Gastrocnemius medialis (tissue), 4 donors: ENCODE measurements at regions not wholly inside any gene's neighbourhood (a gene's known extent, or its start where the extent isn't known, plus 50 kb on each side); places are given as distances from the start of the nearest gene placed in this dataset.
A peak's percentile ranks its signal among the peaks of the same experiment; 100 is the strongest.
"Not testable (repeated sequence)": the region's sequence is repeated elsewhere in the genome, so short reads cannot be mapped to it uniquely, and the experiment has no call there.

ENCODE experiments used
- ATAC-seq, 2 donors: fragments of 150-250 bp; one replicate each; pipeline ENCODE4 v1.9.1; 2016
- DNase-seq, 2 donors: peaks; one replicate each; pipeline ENCODE4 v3.0.0-alpha.2; 2019
- H3K27ac ChIP-seq, 4 donors: fragments of 200-600 bp; sonication (generic); 1 replicate in 1 of 4; 2 replicates in 3 of 4; pipeline ENCODE4 v1.5.1; 2016 to 2018; ENCODE audit warnings: mild to moderate bottlenecking in 2 of 4, moderate library complexity in 1 of 4
- H3K27me3 ChIP-seq, 3 donors: fragments of 200-600 bp; sonication (generic) in 2 of 3; 1 replicate in 1 of 3; 2 replicates in 2 of 3; pipeline versions ENCODE4 v1.5.1 to v1.6.0; 2016 to 2019; ENCODE audit warnings: mild to moderate bottlenecking in 1 of 3, moderate library complexity in 1 of 3
- H3K36me3 ChIP-seq, 2 donors: fragments of 200-600 bp; sonication (generic) in 1 of 2; one replicate each; pipeline ENCODE4 v1.5.1; 2017 to 2018
- H3K4me1 ChIP-seq, 2 donors: fragments of 200-600 bp; sonication (generic) in 1 of 2; one replicate each; pipeline ENCODE4 v1.5.1; 2016 to 2017; ENCODE audit warnings: mild to moderate bottlenecking in 2 of 2
- H3K4me3 ChIP-seq, 4 donors: fragments of 200-600 bp; sonication (generic) in 3 of 4; 1 replicate in 1 of 4; 2 replicates in 3 of 4; pipeline ENCODE4 v1.5.1; 2016 to 2019; ENCODE audit warnings: mild to moderate bottlenecking in 2 of 4
- H3K9me3 ChIP-seq, 3 donors: fragments of 200-600 bp; sonication (generic) in 2 of 3; 1 replicate in 1 of 3; 2 replicates in 2 of 3; pipeline ENCODE4 v1.5.1; 2016 to 2019
- CTCF ChIP-seq, 5 experiments: fragments of 450-650 bp in 3 of 5; fragments of 200-600 bp in 2 of 5; sonication (generic) in 2 of 5; IDR thresholded peaks in 4 of 5; conservative IDR thresholded peaks in 1 of 5; 1 replicate in 4 of 5; 2 replicates in 1 of 5; pipeline ENCODE4 v1.5.1; 2016 to 2019; ENCODE audit warnings: antibody characterized with exemption in 5 of 5, mild to moderate bottlenecking in 3 of 5, moderate library complexity in 3 of 5
- POLR2A ChIP-seq, 2 donors: fragments of 450-650 bp; IDR thresholded peaks; one replicate each; pipeline ENCODE4 v1.6.1; 2017; ENCODE audit warnings: antibody characterized with exemption in 2 of 2, mild to moderate bottlenecking in 2 of 2, moderate library complexity in 2 of 2
- in situ Hi-C, 4 donors: fragments of 200-750 bp; cut with MboI; loops; one replicate each; pipeline versions ENCODE4 v1.15.0 to v1.8.0; 2017; ENCODE audit warnings: low sequenced_read_pairs in 4 of 4
- intact Hi-C: fragments of 100-400 bp; cut with DNase I; formaldehyde crosslinking; loops from one replicate; pipeline ENCODE4 v1.15.1; 2023; ENCODE audit warnings: low total_unique reads

- DNase-seq = no peak
- intact Hi-C loops = no loop called here
These were observed 66.5 kb upstream of the PPP2R2D start for GRCh38 chr10:131834152-131834810.

GRCh38 chr10:131838966-131839742, 61.7 kb upstream of the PPP2R2D start:
- Histone ChIP-seq H3K27me3 (no peaks in the 10 kb centered on the region), H3K27ac (no peak overlapping the region), H3K4me1 (no peaks in the 10 kb centered on the region), H3K9me3 (no peaks in the 10 kb centered on the region), H3K36me3 (no peaks in the 10 kb centered on the region), H3K4me3 (no peak overlapping the region)
- in situ Hi-C loops = no loop called here
- DNase-seq = peak in 1 of 2 donors; percentile 3
- TF ChIP-seq CTCF (IDR thresholded peaks at IDR 0.05 in 4 of 5, conservative IDR thresholded peaks at IDR 0.05 in 1 of 5) (no peak), POLR2A (IDR thresholded peaks at IDR 0.05) (no peak)
- intact Hi-C loops = no loop called here
- ATAC-seq = no peak

More at GRCh38 chr10:131834152-131834810, 66.5 kb upstream of the PPP2R2D start:
- Histone ChIP-seq H3K27me3 (no peaks in the 10 kb centered on the region), H3K36me3 (no peaks in the 10 kb centered on the region), H3K4me1 (no peaks in the 10 kb centered on the region), H3K27ac (no peak overlapping the region), H3K4me3 (no peak overlapping the region), H3K9me3 (no peaks in the 10 kb centered on the region)
- in situ Hi-C loops = no loop called here
- TF ChIP-seq POLR2A (IDR thresholded peaks at IDR 0.05) = no peak
- TF ChIP-seq CTCF (IDR thresholded peaks at IDR 0.05 in 4 of 5, conservative IDR thresholded peaks at IDR 0.05 in 1 of 5) = no peak
- ATAC-seq = no peak

DNA sequence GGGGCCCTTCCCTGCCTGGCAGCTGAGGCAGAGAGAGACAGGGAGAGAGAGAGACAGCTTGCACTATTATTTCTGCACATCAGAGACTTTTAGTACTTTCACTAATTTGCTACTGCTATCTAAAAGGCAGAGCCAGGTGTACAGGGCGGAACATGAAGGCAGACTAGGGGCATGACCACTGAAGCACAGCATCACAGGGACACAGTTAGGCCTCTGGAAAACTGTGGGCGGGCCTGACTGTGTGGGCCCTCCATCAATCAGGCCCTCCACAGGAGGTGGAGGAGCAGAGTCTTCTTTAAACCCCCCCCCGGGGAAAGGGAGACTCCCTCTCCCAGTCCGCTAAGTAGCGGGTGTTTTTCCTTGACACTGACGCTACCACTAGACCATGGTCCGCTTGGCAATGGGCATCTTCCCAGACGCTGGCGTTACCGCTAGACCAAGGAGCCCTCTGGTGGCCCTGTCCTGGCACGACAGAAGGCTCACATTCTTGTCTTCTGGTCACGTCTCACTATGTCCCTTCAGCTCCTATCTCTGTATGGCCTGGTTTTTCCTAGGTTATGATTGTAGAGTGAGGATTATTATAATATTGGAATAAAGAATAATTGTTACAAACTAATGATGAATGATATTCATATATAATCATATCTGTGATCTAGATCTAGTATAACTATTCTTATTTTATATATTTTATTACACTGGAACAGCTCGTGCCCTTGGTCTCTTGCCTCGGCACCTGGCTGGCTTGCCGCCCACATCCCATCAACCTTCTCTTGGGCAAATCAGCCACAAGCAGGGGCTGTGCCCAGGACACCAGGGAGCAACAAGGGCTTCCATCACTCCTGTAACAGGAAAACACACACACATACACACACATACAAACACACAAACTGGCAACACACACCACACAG, 60.7 kb upstream of the PPP2R2D start:
- in situ Hi-C loops, ATAC-seq, H3K4me1 ChIP-seq, H3K4me3 ChIP-seq, H3K9me3 ChIP-seq, H3K27me3 ChIP-seq, H3K27ac ChIP-seq, intact Hi-C loops, H3K36me3 ChIP-seq: not testable (repeated sequence)
- DNase-seq = peak in 1 of 2 donors; percentile 4

- DNase-seq = no peak
- Histone ChIP-seq H3K27ac (no peak overlapping the region), H3K9me3 (no peaks in the 10 kb centered on the region), H3K4me3 (no peak overlapping the region), H3K36me3 (no peaks in the 10 kb centered on the region), H3K27me3 (no peaks in the 10 kb centered on the region), H3K4me1 (no peaks in the 10 kb centered on the region)
- no peak for ATAC-seq
- in situ Hi-C loops (no loop called here), intact Hi-C loops (no loop called here)
- TF ChIP-seq POLR2A (IDR thresholded peaks at IDR 0.05) (no peak), CTCF (IDR thresholded peaks at IDR 0.05 in 4 of 5, conservative IDR thresholded peaks at IDR 0.05 in 1 of 5) (no peak)
These were observed 60.1 kb upstream of the PPP2R2D start for GRCh38 chr10:131840788-131841118.
